Activated naive CD4-positive, alpha-beta T cell treated with anti-CD3 and anti-CD28 coated beads, Interleukin-2, amount 50 U/mL, for 72 hours (primary cell): ENCODE measurements at regions not wholly inside any gene's neighbourhood (a gene's known extent, or its start where the extent isn't known, plus 50 kb on each side); places are given as distances from the start of the nearest gene placed in this dataset.

Experiments used
- ATAC-seq, 2 donors: fragments of 150-1000 bp; cut with Tn5 transposase; 2 replicates each; pipeline ENCODE4 v1.10.0; 2021; ENCODE audit warnings: mild to moderate bottlenecking in 2 of 2, moderate library complexity in 2 of 2
- DNase-seq, 2 donors: peaks; one replicate each; pipeline ENCODE4 v3.0.0; 2021 to 2022; ENCODE audit warnings: low spot score in 2 of 2
- H3K27ac Mint-ChIP-seq, 2 donors: one replicate each; pipeline ENCODE4 v1.8.0; 2022; ENCODE audit warnings: mild to moderate bottlenecking in 2 of 2, mixed read lengths in 2 of 2
- H3K36me3 Mint-ChIP-seq, 2 donors: one replicate each; pipeline ENCODE4 v1.8.0; 2022; ENCODE audit warnings: mixed read lengths in 2 of 2
- H3K9me3 Mint-ChIP-seq, 2 donors: one replicate each; pipeline ENCODE4 v1.8.0; 2022; ENCODE audit warnings: mixed read lengths in 2 of 2

DNA sequence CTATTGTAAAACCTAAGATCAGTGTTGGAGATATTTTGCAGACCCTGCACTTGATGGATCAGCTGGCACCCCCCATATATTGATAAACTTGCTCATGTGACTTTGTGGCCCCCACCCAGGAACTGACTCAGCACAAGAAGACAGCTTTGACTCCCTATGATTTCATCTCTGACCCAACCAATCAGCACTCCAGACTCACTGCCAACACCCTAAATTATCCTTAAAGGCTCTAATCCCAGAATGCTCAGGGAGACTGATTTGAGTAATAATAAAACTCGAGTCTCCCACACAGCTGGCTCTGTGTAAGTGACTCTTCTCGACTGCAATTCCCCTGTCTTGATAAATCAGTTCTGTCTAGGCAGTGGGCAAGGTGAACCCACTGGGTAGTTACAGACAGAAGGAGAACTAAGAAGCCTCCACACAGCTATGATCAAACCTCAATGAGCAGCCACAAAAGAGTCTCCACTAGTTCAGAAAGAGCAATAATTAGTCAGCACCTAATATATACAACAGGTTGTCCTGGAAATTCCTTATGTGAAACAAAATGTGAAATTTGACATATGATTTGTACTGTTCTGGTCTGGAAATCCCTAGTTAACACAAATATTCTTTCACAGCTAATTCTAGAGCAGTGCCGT, 52.2 kb downstream of the ACTL7B start:
- ATAC-seq (no peak), DNase-seq (no peak)
- Mint-ChIP-seq H3K36me3 (no peaks in the 10 kb centered on the region), H3K27ac (no peak overlapping the region), H3K9me3 (no peaks in the 10 kb centered on the region)

DNA sequence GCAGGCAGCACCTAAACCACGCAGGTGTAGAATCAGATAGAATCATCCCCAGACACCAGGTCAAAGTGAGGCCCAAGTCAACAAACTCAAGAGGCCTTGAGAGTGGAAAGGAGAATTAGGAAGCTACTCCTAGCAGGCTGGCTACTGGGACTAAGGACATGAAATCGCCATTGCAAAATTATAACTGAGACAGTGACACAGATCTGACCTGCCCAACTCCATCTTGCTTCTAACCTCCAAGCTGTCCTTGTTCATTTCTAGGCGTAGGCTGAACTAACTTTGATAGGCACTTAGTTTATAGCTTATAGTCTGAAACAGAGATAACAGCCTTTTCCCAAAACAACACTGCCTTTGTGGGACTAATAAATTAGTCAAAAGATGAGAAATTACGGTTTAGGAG, 52.8 kb downstream of the ACTL7B start:
- Mint-ChIP-seq H3K9me3 (no peaks in the 10 kb centered on the region), H3K36me3 (no peaks in the 10 kb centered on the region), H3K27ac (no peak overlapping the region)
- no peak for DNase-seq
- ATAC-seq: no peak

DNA sequence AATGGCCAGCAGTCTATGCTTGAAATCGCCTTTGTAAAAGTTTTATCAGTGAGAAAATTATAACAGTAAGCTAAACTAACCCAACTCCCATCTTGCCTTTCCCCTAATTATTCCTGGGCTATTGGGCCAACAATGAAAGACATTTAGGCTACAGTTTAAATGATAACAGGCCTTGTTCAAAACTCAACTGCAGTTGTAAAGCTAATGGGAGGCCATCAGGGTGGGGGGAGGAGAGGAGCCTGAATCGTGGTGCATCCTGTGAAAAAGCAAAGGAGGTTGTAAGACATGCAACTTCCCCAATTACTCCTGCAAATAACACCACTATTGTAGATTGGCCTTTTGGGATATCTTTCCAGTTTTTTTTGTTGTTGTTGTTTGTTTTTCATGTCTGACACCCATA, 53.8 kb downstream of the ACTL7B start:
- Mint-ChIP-seq H3K9me3 (no peaks in the 10 kb centered on the region), H3K27ac (no peak overlapping the region), H3K36me3 (no peaks in the 10 kb centered on the region)
- DNase-seq (no peak), ATAC-seq (no peak)

DNA sequence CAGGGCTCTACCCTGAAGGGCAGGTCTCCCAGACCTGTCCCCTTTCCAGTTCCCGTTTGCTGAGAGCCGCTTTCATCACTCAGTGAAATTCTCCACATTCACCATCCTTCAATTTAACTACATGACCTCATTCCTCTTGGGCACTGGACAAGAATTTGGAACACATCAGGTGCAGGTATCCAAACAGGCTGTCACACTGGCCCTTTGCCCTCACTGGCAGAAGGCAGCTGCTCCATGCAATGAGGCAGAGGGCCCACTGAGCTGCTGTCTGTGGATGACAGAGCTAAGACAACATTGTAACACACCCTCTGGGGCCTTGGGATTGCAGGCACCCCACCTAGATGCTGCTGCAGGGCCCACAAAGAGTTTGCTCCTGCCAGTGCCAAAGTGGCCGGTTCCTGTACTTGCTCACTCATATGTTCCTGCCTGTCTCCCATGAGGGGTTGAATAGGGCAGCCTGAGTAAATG, 55.1 kb downstream of the ACTL7B start:
- H3K9me3 Mint-ChIP-seq: no peaks in the 10 kb centered on the region
- no peak for DNase-seq
- ATAC-seq: no peak
- no peak overlapping the region for H3K27ac Mint-ChIP-seq
- H3K36me3 Mint-ChIP-seq: no peaks in the 10 kb centered on the region

DNA sequence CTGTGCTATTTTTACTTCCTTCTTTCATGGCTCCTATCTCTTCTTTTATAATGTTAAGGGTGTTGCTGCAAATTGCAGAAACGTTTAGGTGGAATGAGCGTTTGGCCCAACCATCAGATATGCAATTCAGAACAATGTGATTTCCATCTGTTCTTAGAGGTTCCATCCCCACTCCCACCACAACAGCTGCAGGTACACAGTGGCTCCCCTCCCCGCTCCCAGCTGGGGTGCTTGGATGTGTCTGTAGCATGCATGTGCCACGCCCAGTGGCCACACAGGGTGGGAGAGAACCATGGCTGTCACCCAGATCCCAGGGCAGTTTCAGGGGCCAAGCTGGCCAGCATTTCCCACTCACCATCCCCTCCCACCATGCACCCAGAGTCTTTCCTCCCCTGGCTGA, 62.2 kb downstream of the ACTL7B start:
- H3K36me3 Mint-ChIP-seq: peaks cover 0 to 4% of the 10 kb centered on the region in 2 donors
- DNase-seq (no peak), ATAC-seq (no peak)
- H3K9me3 Mint-ChIP-seq: peaks cover 3 to 4% of the 10 kb centered on the region in 2 donors
- H3K27ac Mint-ChIP-seq: no peak overlapping the region

DNA sequence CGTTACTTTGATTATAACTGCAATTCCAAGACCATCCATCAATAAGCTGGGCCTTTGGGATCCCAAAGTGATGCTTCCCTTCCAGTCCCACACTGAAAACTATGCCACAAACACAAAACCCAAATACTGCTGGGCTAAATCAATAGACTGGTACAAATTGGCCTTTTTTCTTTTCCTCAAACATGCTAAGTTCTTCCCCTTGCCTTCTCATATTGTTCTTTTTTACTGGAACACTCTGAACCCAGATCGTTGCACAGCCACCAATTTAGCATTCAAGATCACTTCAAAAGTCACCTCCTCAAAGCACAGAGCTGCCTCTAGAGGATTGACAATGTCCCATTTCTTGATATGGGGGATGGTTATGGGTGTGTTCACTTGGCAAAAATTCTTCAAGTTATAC, 66.0 kb downstream of the ACTL7B start:
- no peak overlapping the region for H3K27ac Mint-ChIP-seq
- ATAC-seq (no peak), DNase-seq (no peak)
- H3K36me3 Mint-ChIP-seq: peaks cover 0 to 4% of the 10 kb centered on the region in 2 donors
- peaks cover 3 to 4% of the 10 kb centered on the region in 2 donors for H3K9me3 Mint-ChIP-seq

DNA sequence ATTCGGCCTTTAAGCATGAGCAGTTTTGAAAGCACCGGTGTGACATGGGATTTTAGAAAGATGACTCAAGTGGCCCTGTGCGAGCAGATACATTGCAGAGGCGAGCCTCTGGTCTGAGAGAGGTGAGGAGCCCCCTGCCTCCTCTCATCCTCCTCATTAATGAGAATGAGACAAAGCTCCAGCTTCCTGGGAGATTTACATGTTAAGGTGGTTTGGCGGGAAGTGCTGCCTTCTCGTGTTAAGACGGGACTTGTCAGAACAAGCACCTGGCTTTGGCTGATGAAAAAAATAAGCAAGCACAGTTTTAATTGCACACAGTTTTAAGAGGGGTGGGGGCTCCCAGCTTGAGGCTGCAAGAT, 68.1 kb downstream of the ACTL7B start:
- DNase-seq: no peak
- no peaks in the 10 kb centered on the region for H3K36me3 Mint-ChIP-seq
- ATAC-seq: no peak
- H3K9me3 Mint-ChIP-seq: no peaks in the 10 kb centered on the region
- peak overlapping the region in 1 of 2 donors; percentile 40 for H3K27ac Mint-ChIP-seq

DNA sequence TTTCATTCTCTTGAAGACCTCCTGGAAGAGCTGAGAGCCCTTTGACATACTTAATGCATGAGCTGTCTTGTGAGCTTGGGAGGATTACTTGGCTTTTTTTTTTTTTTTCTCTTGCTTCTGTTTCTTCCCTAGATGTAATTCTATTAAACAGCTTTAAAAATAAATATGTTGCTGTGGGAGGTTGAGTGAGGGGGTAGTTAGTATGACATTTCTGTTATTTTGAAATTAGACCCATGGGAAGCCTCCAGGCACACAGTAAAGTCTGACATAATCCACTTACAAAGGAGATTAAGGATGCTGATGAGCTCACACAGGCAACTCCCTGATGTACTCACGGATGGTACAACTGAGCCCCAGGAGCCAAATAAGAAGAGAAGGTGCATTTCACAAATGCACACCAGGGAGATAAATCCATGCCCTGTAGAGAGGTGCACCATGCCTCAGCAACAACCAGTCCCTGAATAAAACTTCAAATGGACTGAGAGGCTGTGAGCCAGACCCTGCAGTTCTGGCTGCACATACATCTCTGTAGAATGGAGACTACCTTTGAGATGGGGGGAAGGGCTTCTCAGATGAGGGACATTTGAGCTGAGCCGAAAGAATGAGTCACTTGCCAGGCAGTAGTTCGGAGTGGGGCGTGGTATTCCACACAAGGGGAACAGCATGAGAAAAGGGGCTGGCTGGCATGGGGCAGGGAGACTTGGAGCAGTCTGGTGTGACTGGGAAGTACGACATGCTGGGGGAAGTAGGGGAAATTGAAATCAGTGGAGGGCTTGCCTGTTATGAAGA, 68.7 kb downstream of the ACTL7B start:
- no peaks in the 10 kb centered on the region for H3K36me3 Mint-ChIP-seq
- peak overlapping the region in 1 of 2 donors; percentile 57 for H3K27ac Mint-ChIP-seq
- H3K9me3 Mint-ChIP-seq: no peaks in the 10 kb centered on the region
- no peak for DNase-seq
- no peak for ATAC-seq

DNA sequence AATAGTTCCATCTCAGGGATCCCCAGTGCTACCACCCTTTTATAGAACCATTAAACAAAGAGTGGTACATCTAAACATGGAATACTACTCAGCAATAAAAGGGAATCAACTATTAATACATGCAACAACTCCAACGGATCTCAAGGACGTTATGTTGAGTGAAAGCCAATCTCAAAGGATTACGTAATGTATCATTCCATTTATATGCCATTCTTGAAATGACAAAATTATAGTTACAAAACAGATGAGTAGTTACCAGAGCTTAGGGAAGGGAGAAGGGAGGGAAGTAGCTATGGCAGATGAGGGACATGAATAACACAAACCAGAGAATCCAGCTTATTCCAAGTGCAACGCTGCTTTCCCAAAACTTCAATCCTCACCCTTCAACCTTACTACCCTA, 69.5 kb downstream of the ACTL7B start:
- no peak for DNase-seq
- ATAC-seq: no peak
- no peaks in the 10 kb centered on the region for H3K36me3 Mint-ChIP-seq
- H3K27ac Mint-ChIP-seq: no peak overlapping the region
- no peaks in the 10 kb centered on the region for H3K9me3 Mint-ChIP-seq

DNA sequence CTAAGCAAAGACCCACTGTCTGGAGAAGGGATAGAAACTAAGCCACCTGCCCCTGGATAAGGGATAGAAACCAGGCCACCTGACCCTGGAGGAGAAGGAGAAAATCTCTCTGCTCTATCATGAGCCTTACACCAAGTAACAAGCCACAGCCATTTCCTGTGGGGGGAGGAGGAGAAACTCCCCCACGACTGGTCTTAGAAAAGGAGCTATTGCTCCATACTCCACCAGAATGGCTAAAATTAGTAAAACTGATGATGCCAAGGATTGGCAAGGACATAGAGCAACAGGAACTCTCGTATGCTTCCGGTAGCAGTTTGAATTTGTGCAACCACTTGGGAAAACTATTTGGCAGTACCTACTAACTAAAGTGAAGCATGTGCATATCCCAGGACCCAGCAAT, 70.8 kb downstream of the ACTL7B start:
- ATAC-seq: no peak

DNA sequence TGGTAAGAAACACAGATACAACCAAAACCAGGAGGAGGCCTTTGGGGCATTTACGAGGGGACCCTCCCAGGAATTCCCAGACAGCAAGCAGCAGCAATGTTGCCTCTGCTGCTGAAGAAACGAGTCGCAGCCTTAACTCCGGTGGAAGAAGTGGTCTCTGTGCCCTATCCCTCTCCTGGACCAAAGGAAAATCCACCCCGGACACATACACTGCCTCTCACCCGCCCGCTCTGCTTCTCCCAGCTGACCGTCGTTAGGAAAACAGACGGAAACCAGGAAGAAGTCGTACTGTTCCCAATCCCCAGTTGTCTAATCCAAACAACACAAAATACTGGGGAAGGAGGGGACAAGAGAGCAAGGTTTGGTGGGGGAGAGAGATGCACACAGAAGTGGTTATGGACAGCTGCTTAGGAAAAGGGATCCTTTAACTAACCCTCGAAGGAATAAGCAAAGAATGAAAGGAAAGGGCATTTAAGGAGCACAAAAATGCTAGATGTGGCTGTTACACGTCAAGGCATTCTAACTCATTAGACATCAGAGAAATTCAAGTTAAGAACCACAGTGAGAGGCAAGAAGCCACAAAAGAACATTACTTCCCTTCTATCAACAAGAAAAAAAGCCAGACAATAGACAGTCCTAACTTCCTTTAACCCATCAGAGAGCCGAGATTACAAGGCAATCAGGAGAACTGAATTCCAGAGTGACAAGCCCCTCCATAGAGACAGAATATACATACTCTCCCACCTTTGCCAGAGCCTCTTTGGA, 71.9 kb downstream of the ACTL7B start:
- H3K27ac Mint-ChIP-seq: no peak overlapping the region

More for the DNA sequence above, 70.8 kb downstream of the ACTL7B start:
- no peak for DNase-seq
- Mint-ChIP-seq H3K9me3 (no peaks in the 10 kb centered on the region), H3K27ac (no peak overlapping the region), H3K36me3 (no peaks in the 10 kb centered on the region)

DNA sequence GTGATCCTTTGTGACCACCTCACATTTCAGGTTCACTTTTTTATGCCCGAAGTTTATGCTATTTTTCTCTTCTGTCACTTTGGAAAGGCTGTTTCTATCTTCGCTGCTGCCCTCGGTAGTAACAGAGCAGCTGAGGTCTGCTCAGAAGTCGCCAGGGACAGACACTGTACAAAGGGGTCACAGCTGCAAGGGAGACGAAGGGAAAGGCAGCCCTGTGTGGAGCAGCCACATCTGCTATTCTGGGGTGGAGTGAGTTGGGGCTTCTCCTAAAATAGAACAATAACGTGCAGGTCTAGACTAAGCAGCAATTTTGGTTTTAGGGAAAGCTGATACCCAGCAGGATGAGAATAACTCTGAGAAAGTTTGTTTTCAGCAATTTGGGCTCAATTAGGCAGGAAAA, 72.5 kb downstream of the ACTL7B start:
- H3K27ac Mint-ChIP-seq: no peak overlapping the region
- no peaks in the 10 kb centered on the region for H3K36me3 Mint-ChIP-seq
- DNase-seq (no peak), ATAC-seq (no peak)
- H3K9me3 Mint-ChIP-seq: no peaks in the 10 kb centered on the region

More for the DNA sequence above, 71.9 kb downstream of the ACTL7B start:
- ATAC-seq: no peak
- Mint-ChIP-seq H3K36me3 (no peaks in the 10 kb centered on the region), H3K9me3 (no peaks in the 10 kb centered on the region)
- no peak for DNase-seq

DNA sequence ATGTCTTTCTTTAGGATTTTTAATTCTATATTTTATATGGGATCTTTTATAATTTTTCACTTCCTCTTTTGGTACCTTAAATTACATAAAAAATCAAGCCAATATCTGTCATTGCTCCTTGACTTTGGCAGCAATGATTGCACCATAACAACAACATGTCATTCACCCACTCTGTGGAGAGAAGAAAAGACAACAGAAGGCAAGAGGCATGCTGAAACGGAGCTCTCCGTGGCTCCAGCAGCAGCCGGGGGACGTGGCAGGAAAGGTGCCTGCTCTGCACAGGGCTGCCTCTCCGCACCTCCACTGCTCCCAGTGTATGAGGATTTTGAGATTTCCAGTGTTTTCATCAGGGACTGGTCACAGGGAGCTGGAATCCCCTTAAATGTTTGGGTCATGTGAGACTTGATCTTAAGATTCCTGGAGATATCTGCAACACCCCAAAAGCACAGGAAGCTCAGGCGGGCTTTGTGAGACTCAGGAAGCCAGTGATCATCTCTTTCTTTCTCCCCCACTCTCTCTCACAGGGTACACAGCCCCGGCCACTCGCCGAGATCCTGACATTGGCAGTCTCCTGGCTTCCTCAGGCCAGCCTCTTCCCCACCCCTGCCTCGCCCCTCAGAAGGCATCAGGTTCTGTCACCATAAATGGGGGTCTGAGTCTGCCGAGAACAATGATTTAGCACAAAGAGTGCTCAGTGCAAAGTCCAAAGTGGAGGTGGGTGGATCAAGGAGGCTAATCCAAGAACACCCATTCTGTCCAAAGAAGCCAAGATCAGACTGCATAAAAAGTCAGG, 74.6 kb downstream of the ACTL7B start:
- Mint-ChIP-seq H3K27ac (no peak overlapping the region), H3K36me3 (no peaks in the 10 kb centered on the region), H3K9me3 (no peaks in the 10 kb centered on the region)
- no peak for ATAC-seq
- no peak for DNase-seq

DNA sequence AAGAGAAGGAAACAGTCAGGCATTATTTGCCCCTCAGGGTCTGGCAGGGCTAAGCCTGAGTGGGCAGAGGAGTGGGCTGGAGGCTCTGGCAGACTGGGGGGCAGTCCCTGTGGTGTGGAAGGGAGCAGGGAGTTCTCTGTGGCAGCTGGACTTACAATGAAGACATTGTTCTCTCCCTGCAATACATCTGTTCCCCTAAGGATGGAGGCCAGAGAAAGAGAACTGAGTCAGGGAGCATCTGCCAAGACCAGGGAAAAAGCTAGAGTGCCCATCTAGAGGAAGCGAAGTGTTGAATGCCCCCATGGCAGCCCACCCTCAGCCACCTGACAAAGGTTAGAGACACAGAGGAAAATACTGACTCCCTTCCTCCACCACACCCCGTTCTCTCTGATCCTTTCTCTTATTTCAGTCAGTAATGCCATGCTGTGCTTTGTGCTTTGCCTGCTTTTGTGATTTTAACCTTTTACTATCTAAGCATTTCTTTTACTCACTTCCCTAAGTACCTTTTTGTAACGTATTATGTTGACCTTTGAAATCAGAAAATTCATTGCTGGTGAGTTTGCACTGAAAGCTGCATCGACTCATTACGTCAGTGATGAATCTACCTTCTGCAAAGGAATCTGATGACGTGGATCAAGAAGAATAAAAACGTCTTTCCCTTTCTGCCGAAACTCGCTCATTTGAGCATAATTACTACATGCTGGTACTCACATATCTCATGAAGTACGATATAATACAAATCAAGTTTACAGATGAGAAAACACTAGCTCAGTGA, 76.0 kb downstream of the ACTL7B start:
- H3K36me3 Mint-ChIP-seq: no peaks in the 10 kb centered on the region
- H3K27ac Mint-ChIP-seq: no peak overlapping the region
- no peak for ATAC-seq
- no peak for DNase-seq
- H3K9me3 Mint-ChIP-seq: no peaks in the 10 kb centered on the region

DNA sequence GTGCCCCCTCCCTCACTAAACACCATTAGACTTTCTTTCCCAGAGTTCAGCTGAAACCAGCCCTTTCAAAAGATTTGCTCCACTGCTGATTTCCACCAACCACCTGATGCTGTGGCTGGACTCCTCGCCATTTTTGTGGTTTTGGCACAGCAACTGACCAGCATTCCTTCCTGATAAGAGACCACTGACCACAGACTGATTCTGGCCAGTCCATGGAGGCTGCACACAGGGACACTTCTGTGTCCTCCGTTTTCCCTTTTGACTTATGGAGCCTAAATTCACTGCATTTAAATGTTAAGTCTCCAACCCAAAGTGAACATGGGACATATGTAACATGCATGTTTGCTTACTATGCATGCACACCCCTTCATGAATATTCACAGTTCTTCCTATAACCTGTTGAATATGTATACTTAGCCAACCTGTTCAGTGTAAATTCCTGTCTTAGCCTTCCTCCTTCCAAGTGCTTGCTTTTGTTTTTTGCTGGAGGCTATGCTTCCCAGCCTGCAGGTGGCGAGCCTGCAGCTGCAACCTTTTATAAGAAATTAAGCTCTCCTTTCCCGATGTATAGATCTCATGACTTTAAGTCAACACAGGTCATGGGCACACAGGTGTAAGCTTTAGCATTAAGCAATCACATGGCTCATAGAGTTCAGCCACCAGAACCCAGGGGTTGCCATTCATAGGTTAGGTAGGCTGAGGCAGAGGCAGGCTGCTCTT, 78.7 kb downstream of the ACTL7B start:
- Mint-ChIP-seq H3K9me3 (no peaks in the 10 kb centered on the region), H3K27ac (no peak overlapping the region), H3K36me3 (no peaks in the 10 kb centered on the region)
- ATAC-seq: no peak
- no peak for DNase-seq

DNA sequence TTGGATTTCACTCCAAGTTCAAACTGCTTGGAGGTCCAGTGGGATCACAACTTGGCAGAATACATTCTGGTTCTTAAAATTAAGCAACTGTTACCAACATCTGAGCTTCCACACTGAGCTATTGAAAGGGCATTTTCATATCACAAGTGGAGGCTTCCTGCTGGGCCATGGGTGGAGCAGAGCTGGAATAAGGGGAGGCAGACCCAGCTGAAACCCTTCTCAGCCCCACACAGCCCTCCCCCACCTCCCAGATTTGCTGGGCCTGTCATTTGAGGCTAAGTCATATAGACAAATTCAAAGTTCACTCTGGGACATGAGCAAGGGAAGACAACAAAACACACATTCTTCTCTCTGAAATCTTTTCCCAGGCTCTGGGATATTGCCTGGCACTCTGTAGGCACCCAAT, 79.9 kb downstream of the ACTL7B start:
- DNase-seq (no peak), ATAC-seq (no peak)
- H3K36me3 Mint-ChIP-seq: no peaks in the 10 kb centered on the region
- H3K9me3 Mint-ChIP-seq: no peaks in the 10 kb centered on the region
- H3K27ac Mint-ChIP-seq: no peak overlapping the region
